ENCODE measurements at regions not wholly inside any gene's neighbourhood (a gene's known extent, or its start where the extent isn't known, plus 50 kb on each side); places are given as distances from the start of the nearest gene placed in this dataset.

DNA sequence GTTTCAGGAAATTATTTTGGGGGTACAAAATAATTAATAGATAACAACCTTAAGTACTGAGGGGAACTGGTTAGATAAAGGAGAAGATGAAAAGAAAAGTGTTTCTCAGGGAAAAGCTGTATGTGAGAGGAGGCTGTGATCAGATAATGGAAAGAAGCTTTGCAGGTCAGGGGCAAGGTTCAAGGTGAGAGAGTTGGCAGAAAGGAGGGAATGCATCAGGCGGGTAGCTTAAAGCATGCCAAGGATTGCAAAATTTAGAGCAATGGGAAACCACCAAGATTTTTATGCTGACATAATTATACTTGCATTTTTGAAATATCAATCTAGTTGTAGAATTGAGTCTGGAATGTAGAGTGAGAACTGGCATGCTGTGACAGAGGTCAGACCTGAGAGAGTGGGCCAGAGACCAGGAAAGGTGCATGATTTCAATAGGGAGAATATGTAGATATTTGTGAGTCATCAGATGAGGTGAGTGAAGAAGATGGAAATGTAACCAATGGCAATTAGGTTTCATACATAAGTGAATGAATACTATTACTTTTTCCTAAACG lies 508.7 kb downstream of the TRIML1 start:
- no peak for TF ChIP-seq POLR2A (IDR thresholded peaks at IDR 0.05)
- TF ChIP-seq, protein P1, sequence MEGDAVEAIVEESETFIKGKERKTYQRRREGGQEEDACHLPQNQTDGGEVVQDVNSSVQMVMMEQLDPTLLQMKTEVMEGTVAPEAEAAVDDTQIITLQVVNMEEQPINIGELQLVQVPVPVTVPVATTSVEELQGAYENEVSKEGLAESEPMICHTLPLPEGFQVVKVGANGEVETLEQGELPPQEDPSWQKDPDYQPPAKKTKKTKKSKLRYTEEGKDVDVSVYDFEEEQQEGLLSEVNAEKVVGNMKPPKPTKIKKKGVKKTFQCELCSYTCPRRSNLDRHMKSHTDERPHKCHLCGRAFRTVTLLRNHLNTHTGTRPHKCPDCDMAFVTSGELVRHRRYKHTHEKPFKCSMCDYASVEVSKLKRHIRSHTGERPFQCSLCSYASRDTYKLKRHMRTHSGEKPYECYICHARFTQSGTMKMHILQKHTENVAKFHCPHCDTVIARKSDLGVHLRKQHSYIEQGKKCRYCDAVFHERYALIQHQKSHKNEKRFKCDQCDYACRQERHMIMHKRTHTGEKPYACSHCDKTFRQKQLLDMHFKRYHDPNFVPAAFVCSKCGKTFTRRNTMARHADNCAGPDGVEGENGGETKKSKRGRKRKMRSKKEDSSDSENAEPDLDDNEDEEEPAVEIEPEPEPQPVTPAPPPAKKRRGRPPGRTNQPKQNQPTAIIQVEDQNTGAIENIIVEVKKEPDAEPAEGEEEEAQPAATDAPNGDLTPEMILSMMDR (IDR thresholded peaks at IDR 0.05), result no peak

Measured in lower leg skin (tissue), 3 donors.